Neural cell (in vitro differentiated cells): ENCODE measurements at regions not wholly inside any gene's neighbourhood (a gene's known extent, or its start where the extent isn't known, plus 50 kb on each side); places are given as distances from the start of the nearest gene placed in this dataset.

Source experiments
- H2AFZ ChIP-seq: fragments of 200-600, 300-800 bp; sonication (generic), shearing (Covaris generic); 2 replicates; pipeline ENCODE4 v1.6.0; 2014; ENCODE audit warnings: low read depth, mild to moderate bottlenecking, antibody characterized with exemption, low read length, moderate library complexity
- H3F3A ChIP-seq: fragments of 200-600 bp; shearing (Covaris generic); 2 replicates; pipeline ENCODE4 v1.6.1; 2016; ENCODE audit warnings: mild to moderate bottlenecking, moderate library complexity, mixed read lengths, antibody characterized with exemption, low read length; ENCODE audit not compliant: insufficient read depth, poor library complexity, severe bottlenecking
- H3K27ac ChIP-seq: fragments of 200-600, 300-800 bp; sonication (generic), shearing (Covaris generic); 2 replicates; pipeline ENCODE4 v1.5.1; 2014; ENCODE audit warnings: mild to moderate bottlenecking, low read length, moderate library complexity
- H3K27me3 ChIP-seq: fragments of 300-800, 200-600 bp; sonication (generic), shearing (Covaris generic); 2 replicates; pipeline ENCODE4 v1.6.0; 2014; ENCODE audit warnings: mild to moderate bottlenecking, low read depth, low read length, moderate library complexity; ENCODE audit not compliant: insufficient read depth
- H3K36me3 ChIP-seq: fragments of 300-800, 200-600 bp; sonication (generic), shearing (Covaris generic); 2 replicates; pipeline ENCODE4 v1.5.1; 2014; ENCODE audit warnings: mild to moderate bottlenecking, antibody characterized with exemption, low read length, moderate library complexity; ENCODE audit not compliant: insufficient read depth
- H3K4me2 ChIP-seq: fragments of 300-800, 200-600 bp; sonication (generic), shearing (Covaris generic); 2 replicates; pipeline ENCODE4 v1.6.0; 2014; ENCODE audit warnings: mild to moderate bottlenecking, low read length
- H3K4me3 ChIP-seq: fragments of 300-800, 200-600 bp; sonication (generic), shearing (Covaris generic); 2 replicates; pipeline ENCODE4 v1.5.1; 2014; ENCODE audit warnings: mild to moderate bottlenecking, low read length, moderate library complexity
- H3K79me2 ChIP-seq: fragments of 200-600 bp; shearing (Covaris generic); replicated peaks from 2 replicates; pipeline ENCODE4 v1.6.0; 2014; ENCODE audit warnings: mild to moderate bottlenecking, low read length, moderate library complexity; ENCODE audit not compliant: insufficient read depth
- H3K9ac ChIP-seq: fragments of 300-800, 200-600 bp; sonication (generic), shearing (Covaris generic); 2 replicates; pipeline ENCODE4 v1.6.1; 2016; ENCODE audit warnings: mild to moderate bottlenecking, low read length, mixed read lengths
- H3K9me2 ChIP-seq: fragments of 200-600 bp; shearing (Covaris generic); 2 replicates; pipeline ENCODE4 v1.6.1; 2016; ENCODE audit warnings: mild to moderate bottlenecking, low read length, mixed read lengths; ENCODE audit not compliant: insufficient read depth
- H3K9me3 ChIP-seq: fragments of 200-600, 300-800 bp; sonication (generic), shearing (Covaris generic); 2 replicates; pipeline ENCODE4 v1.6.1; 2016; ENCODE audit warnings: mild to moderate bottlenecking, mixed run types, low read length, moderate library complexity, mixed read lengths
- H4K20me1 ChIP-seq: fragments of 200-600 bp; shearing (Covaris generic); 2 replicates; pipeline ENCODE4 v1.6.1; 2016; ENCODE audit warnings: mild to moderate bottlenecking, mixed run types; ENCODE audit not compliant: insufficient read depth
- EP300 ChIP-seq: fragments of 450-650 bp; conservative IDR thresholded peaks from 2 replicates; pipeline ENCODE4 v1.6.1; 2014; ENCODE audit warnings: antibody characterized with exemption, mild to moderate bottlenecking, moderate library complexity; ENCODE audit not compliant: poor library complexity, severe bottlenecking
- EZH2 ChIP-seq: fragments of 200-600, 300-800 bp; shearing (Covaris generic), sonication (generic); IDR thresholded peaks from 2 replicates; pipeline ENCODE4 v1.6.1; 2014; ENCODE audit warnings: antibody characterized with exemption, low read length, borderline replicate concordance, mild to moderate bottlenecking; ENCODE audit not compliant: insufficient read depth, poor library complexity, severe bottlenecking
- MXI1 ChIP-seq: fragments of 450-650 bp; conservative IDR thresholded peaks from 2 replicates; pipeline ENCODE4 v1.6.1; 2014; ENCODE audit warnings: antibody characterized with exemption, mild to moderate bottlenecking; ENCODE audit not compliant: poor library complexity, severe bottlenecking
- POLR2AphosphoS5 ChIP-seq: IDR thresholded peaks from 2 replicates; pipeline ENCODE4 v1.6.1; 2012
- RAD21 ChIP-seq: fragments of 450-650 bp; conservative IDR thresholded peaks from 2 replicates; pipeline ENCODE4 v1.6.1; 2014; ENCODE audit warnings: antibody characterized with exemption, mild to moderate bottlenecking, moderate library complexity
- REST ChIP-seq: IDR thresholded peaks from 2 replicates; pipeline ENCODE4 v1.6.1; 2012; ENCODE audit warnings: borderline replicate concordance
- SMC3 ChIP-seq: fragments of 450-650 bp; conservative IDR thresholded peaks from 2 replicates; pipeline ENCODE4 v1.6.1; 2014; ENCODE audit warnings: antibody characterized with exemption, mild to moderate bottlenecking, moderate library complexity; ENCODE audit not compliant: poor library complexity
- TAF1 ChIP-seq: IDR thresholded peaks from 2 replicates; pipeline ENCODE4 v1.6.1; 2012; ENCODE audit warnings: low read depth
- TF ChIP-seq, protein P1 (sequence below): fragments of 450-650 bp; IDR thresholded peaks from 2 replicates; pipeline ENCODE4 v1.5.1; 2014; ENCODE audit warnings: antibody characterized with exemption, mild to moderate bottlenecking, moderate library complexity; ENCODE audit not compliant: poor library complexity, severe bottlenecking

DNA sequence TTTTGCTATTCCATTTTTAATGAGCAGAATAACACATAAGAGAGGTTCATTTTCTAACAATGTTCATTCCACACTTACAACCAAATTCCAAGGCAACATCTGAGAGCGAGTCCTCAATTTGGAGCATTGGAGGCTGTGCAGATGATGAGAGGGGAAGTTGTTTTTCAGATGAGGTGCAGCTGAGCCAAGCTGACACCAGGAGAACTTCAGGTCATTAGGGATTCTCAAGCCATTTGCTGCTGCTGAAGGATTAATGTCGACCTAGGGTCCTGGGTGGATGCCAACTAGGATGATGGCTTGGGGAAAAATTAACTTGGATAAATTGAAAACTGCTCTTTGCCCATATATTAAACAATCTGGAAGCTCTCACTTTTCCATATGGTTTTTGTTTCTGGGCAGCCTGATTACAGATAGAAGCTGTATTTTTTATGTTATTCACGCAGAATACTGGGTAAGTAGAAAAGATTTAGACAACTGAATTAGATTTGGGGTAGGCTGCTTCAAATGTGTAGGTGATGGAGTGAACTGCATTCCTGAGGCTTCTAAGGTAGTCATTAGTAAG is 206.4 kb upstream of the SLC39A10 start:
- no peaks in the 10 kb centered on the region for H3K9me2 ChIP-seq
- no peaks in the 10 kb centered on the region for H3F3A ChIP-seq
- TF ChIP-seq SMC3 (no peak), EZH2 (no peak), MXI1 (no peak), TAF1 (no peak), POLR2AphosphoS5 (no peak), REST (no peak), EP300 (no peak), RAD21 (no peak)
- TF ChIP-seq, protein P1, sequence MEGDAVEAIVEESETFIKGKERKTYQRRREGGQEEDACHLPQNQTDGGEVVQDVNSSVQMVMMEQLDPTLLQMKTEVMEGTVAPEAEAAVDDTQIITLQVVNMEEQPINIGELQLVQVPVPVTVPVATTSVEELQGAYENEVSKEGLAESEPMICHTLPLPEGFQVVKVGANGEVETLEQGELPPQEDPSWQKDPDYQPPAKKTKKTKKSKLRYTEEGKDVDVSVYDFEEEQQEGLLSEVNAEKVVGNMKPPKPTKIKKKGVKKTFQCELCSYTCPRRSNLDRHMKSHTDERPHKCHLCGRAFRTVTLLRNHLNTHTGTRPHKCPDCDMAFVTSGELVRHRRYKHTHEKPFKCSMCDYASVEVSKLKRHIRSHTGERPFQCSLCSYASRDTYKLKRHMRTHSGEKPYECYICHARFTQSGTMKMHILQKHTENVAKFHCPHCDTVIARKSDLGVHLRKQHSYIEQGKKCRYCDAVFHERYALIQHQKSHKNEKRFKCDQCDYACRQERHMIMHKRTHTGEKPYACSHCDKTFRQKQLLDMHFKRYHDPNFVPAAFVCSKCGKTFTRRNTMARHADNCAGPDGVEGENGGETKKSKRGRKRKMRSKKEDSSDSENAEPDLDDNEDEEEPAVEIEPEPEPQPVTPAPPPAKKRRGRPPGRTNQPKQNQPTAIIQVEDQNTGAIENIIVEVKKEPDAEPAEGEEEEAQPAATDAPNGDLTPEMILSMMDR: no peak
- H3K27ac ChIP-seq: no peak overlapping the region
- H3K9ac ChIP-seq: no peak overlapping the region
- no peak overlapping the region for H3K4me3 ChIP-seq
- no peaks in the 10 kb centered on the region for H3K36me3 ChIP-seq
- no peak overlapping the region for H2AFZ ChIP-seq
- H4K20me1 ChIP-seq: no peaks in the 10 kb centered on the region
- H3K79me2 ChIP-seq: no peaks in the 10 kb centered on the region
- no peaks in the 10 kb centered on the region for H3K27me3 ChIP-seq
- H3K4me2 ChIP-seq: no peak overlapping the region
- no peaks in the 10 kb centered on the region for H3K9me3 ChIP-seq

DNA sequence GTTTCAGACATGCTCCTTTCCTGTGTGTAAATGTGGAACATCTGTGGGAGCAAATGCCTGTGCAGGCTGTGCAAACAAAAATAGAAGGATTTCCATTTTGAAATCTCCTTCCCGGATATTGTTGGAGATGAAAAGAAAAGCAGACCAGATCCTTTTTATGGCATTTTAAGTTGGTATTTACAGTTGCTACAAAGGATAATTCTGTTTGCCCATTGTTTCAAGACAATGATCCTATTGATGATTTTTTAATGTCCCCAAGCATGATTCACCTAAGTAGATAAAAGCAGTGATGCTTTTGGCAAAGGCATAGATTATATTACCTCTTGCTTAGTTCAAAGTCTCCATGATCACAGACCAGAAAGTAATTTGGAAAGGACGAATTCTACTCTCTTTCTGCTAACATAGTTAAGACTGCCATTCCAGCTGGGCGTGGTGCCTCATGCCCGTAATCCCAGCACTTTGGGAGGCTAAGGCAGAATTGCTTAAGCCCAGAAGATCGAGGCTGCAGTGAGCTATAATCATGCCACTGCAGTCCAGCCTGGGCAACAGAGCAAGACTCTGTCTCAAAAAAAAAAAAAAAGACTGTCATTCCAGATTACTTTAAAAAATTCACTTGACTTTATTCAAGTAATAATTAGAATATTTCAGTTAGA is 209.6 kb upstream of the SLC39A10 start:
- Histone ChIP-seq H3F3A (no peaks in the 10 kb centered on the region), H3K9me3 (no peaks in the 10 kb centered on the region), H3K27me3 (no peaks in the 10 kb centered on the region), H3K36me3 (no peaks in the 10 kb centered on the region), H3K9ac (no peak overlapping the region), H4K20me1 (no peaks in the 10 kb centered on the region), H3K4me2 (no peak overlapping the region), H3K9me2 (no peaks in the 10 kb centered on the region), H3K27ac (no peak overlapping the region), H3K79me2 (no peaks in the 10 kb centered on the region), H3K4me3 (no peak overlapping the region), H2AFZ (no peak overlapping the region)
- TF ChIP-seq, protein P1: no peak
- no peak for TF ChIP-seq EZH2
- TF ChIP-seq TAF1: no peak
- TF ChIP-seq SMC3: no peak
- TF ChIP-seq RAD21: no peak
- TF ChIP-seq EP300: no peak
- TF ChIP-seq REST: no peak
